K562 (cell line): ENCODE measurements at regions not wholly inside any gene's neighbourhood (a gene's known extent, or its start where the extent isn't known, plus 50 kb on each side); places are given as distances from the start of the nearest gene placed in this dataset.

Experiments used
- ATAC-seq: fragments of 200-7000 bp; cut with Tn5 transposase; 3 replicates; pipeline ENCODE4 v1.9.1; 2020; ENCODE audit warnings: moderate library complexity
- BruUV-seq: library from RNA; stranded (reverse); fragments of 400-500 nt; replicated peaks from 2 replicates; lab custom pipeline; 2021; lab: Mats Ljungman, UMichigan
- CTCF ChIA-PET: fragments of 300-600 bp; formaldehyde crosslinking; extraction: SDS; loops from one replicate; lab custom pipeline; 2021; ENCODE audit warnings: low intra/inter-chr PET ratio; lab: Yijun Ruan, JAX
- POLR2A ChIA-PET: fragments of 300-600, 350-650 bp; sonication (Branson Sonifier 250); formaldehyde crosslinking; extraction: SDS; loops from one replicate; lab custom pipeline; 2021; ENCODE audit warnings: antibody characterized with exemption, inconsistent platforms; lab: Yijun Ruan, JAX
- DNase-seq, 4 experiments: peaks; one replicate each; pipeline versions ENCODE4 v3.0.0 to v3.0.0-alpha.2; 2011 to 2018; ENCODE audit warnings: low spot score in 3 of 4, mixed read lengths in 3 of 4; ENCODE audit errors: extremely low read depth in 1 of 4
- FAIRE-seq: peaks from 2 replicates; lab custom pipeline; 2011; peaks lifted over from hg19 to GRCh38; lab: Jason Lieb, UNC
- H2AFZ ChIP-seq: 2 replicates; pipeline ENCODE4 v1.6.0; 2011; ENCODE audit warnings: low read depth, low read length, control low read depth, inconsistent platforms
- H3K27ac ChIP-seq: fragments of 200-600 bp; 3 replicates; pipeline ENCODE4 v1.8.0; 2011; ENCODE audit warnings: low read depth, mild to moderate bottlenecking, control low read depth, inconsistent platforms, low read length, moderate library complexity, mixed read lengths; ENCODE audit errors: extremely low read depth
- H3K27me3 ChIP-seq, 2 experiments: fragments of 300-600 bp in 1 of 2; 2 replicates in 1 of 2; 3 replicates in 1 of 2; pipeline versions ENCODE4 v1.6.0 to v1.8.0; 2011; ENCODE audit warnings: inconsistent platforms in 2 of 2, low read length in 2 of 2, mild to moderate bottlenecking in 1 of 2, mixed read lengths in 1 of 2, moderate library complexity in 1 of 2; ENCODE audit not compliant: control insufficient read depth in 2 of 2, insufficient read depth in 2 of 2
- H3K36me3 ChIP-seq: fragments of 300-600 bp; 3 replicates; pipeline ENCODE4 v1.8.0; 2011; ENCODE audit warnings: mild to moderate bottlenecking, low read length, inconsistent platforms; ENCODE audit not compliant: control insufficient read depth, insufficient read depth
- H3K4me1 ChIP-seq, 2 experiments: fragments of 200-600 bp in 1 of 2; replicated peaks in 1 of 2; 2 replicates in 1 of 2; 3 replicates in 1 of 2; pipeline versions ENCODE4 v1.5.1 to v1.8.0; 2011; ENCODE audit warnings: inconsistent platforms in 2 of 2, low read length in 2 of 2, mild to moderate bottlenecking in 1 of 2, mixed read lengths in 1 of 2, moderate library complexity in 1 of 2; ENCODE audit not compliant: control insufficient read depth in 2 of 2, insufficient read depth in 2 of 2
- H3K4me2 ChIP-seq: 2 replicates; pipeline ENCODE4 v1.6.1; 2011; ENCODE audit warnings: low read length, control low read depth, inconsistent platforms, mixed read lengths; ENCODE audit not compliant: insufficient read depth
- H3K4me3 ChIP-seq: fragments of 200-600 bp; sonication (generic), shearing (Covaris generic); 2 replicates; pipeline ENCODE4 v1.5.1; 2016; ENCODE audit warnings: control low read depth, inconsistent platforms
- H3K79me2 ChIP-seq: fragments of 200-600 bp; 3 replicates; pipeline ENCODE4 v1.8.0; 2011; ENCODE audit warnings: low read length, inconsistent platforms; ENCODE audit not compliant: control insufficient read depth, insufficient read depth
- H3K9ac ChIP-seq, 2 experiments: 2 replicates each; pipeline versions ENCODE4 v1.6.0 to v1.6.1; 2011; ENCODE audit warnings: low read depth in 2 of 2, low read length in 2 of 2, control low read depth in 1 of 2, inconsistent platforms in 1 of 2, mild to moderate bottlenecking in 1 of 2, mixed read lengths in 1 of 2; ENCODE audit not compliant: insufficient read depth in 1 of 2
- H3K9me1 ChIP-seq: one replicate; pipeline ENCODE4 v1.6.0; 2011; ENCODE audit warnings: inconsistent platforms, mild to moderate bottlenecking, low read length, moderate library complexity; ENCODE audit not compliant: control insufficient read depth, insufficient read depth
- H3K9me3 ChIP-seq: replicated peaks from 2 replicates; pipeline ENCODE4 v1.5.1; 2011; ENCODE audit warnings: low read depth, low read length, inconsistent platforms; ENCODE audit not compliant: control insufficient read depth, insufficient read depth
- H4K20me1 ChIP-seq: replicated peaks from 2 replicates; pipeline ENCODE4 v1.6.1; 2011; ENCODE audit warnings: low read length, inconsistent platforms, mixed read lengths; ENCODE audit not compliant: control insufficient read depth, insufficient read depth
- ARHGAP35 ChIP-seq: fragments of 450-650 bp; IDR thresholded peaks from 2 replicates; pipeline ENCODE4 v1.6.1; 2018; ENCODE audit not compliant: partially characterized antibody
- ATF2 ChIP-seq: sonication (generic); formaldehyde crosslinking; IDR thresholded peaks from 2 replicates; pipeline ENCODE4 v1.8.1; 2022; ENCODE audit warnings: missing genetic modification reagents
- BHLHE40 ChIP-seq: IDR thresholded peaks from 2 replicates; pipeline ENCODE4 v1.6.1; 2011; ENCODE audit warnings: low read length, improper control_type of control experiment
- BRF2 ChIP-seq: IDR thresholded peaks from 3 replicates; pipeline ENCODE4 v1.6.1; 2011; ENCODE audit warnings: borderline replicate concordance, mild to moderate bottlenecking; ENCODE audit not compliant: insufficient read length, insufficient read depth
- CBX1 ChIP-seq: sonication (generic); IDR thresholded peaks from 2 replicates; pipeline ENCODE4 v1.6.1; 2016; ENCODE audit warnings: antibody characterized with exemption, low read depth, mild to moderate bottlenecking
- CCNT2 ChIP-seq: IDR thresholded peaks from 2 replicates; pipeline ENCODE4 v1.6.1; 2011; ENCODE audit warnings: borderline replicate concordance, low read depth, mild to moderate bottlenecking, moderate library complexity, mixed read lengths, low read length; ENCODE audit not compliant: insufficient read length; ENCODE audit errors: extremely low read depth
- ELF1 ChIP-seq: fragments of 200-800 bp; sonication (Bioruptor generic); IDR thresholded peaks from 2 replicates; pipeline ENCODE4 v1.6.1; 2016; ENCODE audit warnings: missing genetic modification characterization, missing compliant biosample characterization
- HDAC2 ChIP-seq: fragments of 450-650 bp; IDR thresholded peaks from 2 replicates; pipeline ENCODE4 v1.6.1; 2016; ENCODE audit warnings: mild to moderate bottlenecking
- POU5F1 ChIP-seq: fragments of 150-350 bp; IDR thresholded peaks from 2 replicates; pipeline ENCODE4 v1.6.1; 2014; ENCODE audit warnings: borderline replicate concordance, low read length, low read depth, mild to moderate bottlenecking; ENCODE audit not compliant: partially characterized antibody
- TCF3 ChIP-seq: sonication (generic); formaldehyde crosslinking; IDR thresholded peaks from 2 replicates; pipeline ENCODE4 v1.4.0; 2020; ENCODE audit warnings: mild to moderate bottlenecking, missing genetic modification reagents
- TCF7L2 ChIP-seq: fragments of 150-350 bp; IDR thresholded peaks from 2 replicates; pipeline ENCODE4 v1.6.1; 2016; ENCODE audit warnings: low read depth, mild to moderate bottlenecking, low read length, moderate library complexity
- UBTF ChIP-seq, 2 experiments: IDR thresholded peaks; 2 replicates each; pipeline ENCODE4 v1.6.1; 2012; ENCODE audit warnings: improper control_type of control experiment in 2 of 2, low read depth in 2 of 2, low read length in 2 of 2, borderline replicate concordance in 1 of 2
- ZKSCAN1 ChIP-seq: fragments of 150-350 bp; IDR thresholded peaks from 2 replicates; pipeline ENCODE4 v1.6.1; 2016; ENCODE audit warnings: low read depth, low read length
- ZNF586 ChIP-seq: fragments of 450-650 bp; formaldehyde crosslinking; conservative IDR thresholded peaks from 2 replicates; pipeline ENCODE4 v1.4.0; 2020; ENCODE audit warnings: mild to moderate bottlenecking, moderate library complexity
- ZNF77 ChIP-seq: fragments of 250-450 bp; sonication (Bioruptor Pico); IDR thresholded peaks from 2 replicates; pipeline ENCODE4 v1.5.0; 2020
- in situ Hi-C: fragments of 300-500 bp; cut with MboI; formaldehyde crosslinking; loops from 4 replicates; pipeline ENCODE4 v1.15.0; 2018; ENCODE audit warnings: inconsistent platforms, mixed read lengths
- intact Hi-C: fragments of 100-400 bp; cut with micrococcal nuclease; formaldehyde crosslinking; loops from 2 replicates; pipeline ENCODE4 v1.14.2; 2022
- TF ChIP-seq, protein P1 (sequence below): fragments of 250-450 bp; sonication (Bioruptor Pico); IDR thresholded peaks from 2 replicates; pipeline ENCODE4 v1.5.0; 2022; ENCODE audit warnings: mild to moderate bottlenecking

- TF ChIP-seq, protein P1, sequence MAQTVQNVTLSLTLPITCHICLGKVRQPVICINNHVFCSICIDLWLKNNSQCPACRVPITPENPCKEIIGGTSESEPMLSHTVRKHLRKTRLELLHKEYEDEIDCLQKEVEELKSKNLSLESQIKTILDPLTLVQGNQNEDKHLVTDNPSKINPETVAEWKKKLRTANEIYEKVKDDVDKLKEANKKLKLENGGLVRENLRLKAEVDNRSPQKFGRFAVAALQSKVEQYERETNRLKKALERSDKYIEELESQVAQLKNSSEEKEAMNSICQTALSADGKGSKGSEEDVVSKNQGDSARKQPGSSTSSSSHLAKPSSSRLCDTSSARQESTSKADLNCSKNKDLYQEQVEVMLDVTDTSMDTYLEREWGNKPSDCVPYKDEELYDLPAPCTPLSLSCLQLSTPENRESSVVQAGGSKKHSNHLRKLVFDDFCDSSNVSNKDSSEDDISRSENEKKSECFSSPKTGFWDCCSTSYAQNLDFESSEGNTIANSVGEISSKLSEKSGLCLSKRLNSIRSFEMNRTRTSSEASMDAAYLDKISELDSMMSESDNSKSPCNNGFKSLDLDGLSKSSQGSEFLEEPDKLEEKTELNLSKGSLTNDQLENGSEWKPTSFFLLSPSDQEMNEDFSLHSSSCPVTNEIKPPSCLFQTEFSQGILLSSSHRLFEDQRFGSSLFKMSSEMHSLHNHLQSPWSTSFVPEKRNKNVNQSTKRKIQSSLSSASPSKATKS (CRISPR knock-in tag), result no peak
- no peak for TF ChIP-seq TCF7L2
Observed at GRCh38 chr10:111204838-111205237, 128.0 kb downstream of the ADRA2A start (continued).

- H4K20me1 ChIP-seq, result no peaks in the 10 kb centered on the region
- no peak overlapping the region for H3K4me2 ChIP-seq
- H3K9ac ChIP-seq, result no peak overlapping the region
- H2AFZ ChIP-seq, result no peak overlapping the region
- no peaks in the 10 kb centered on the region for H3K36me3 ChIP-seq
- in situ Hi-C loops, result no loop called here
- H3K27ac ChIP-seq, result no peak overlapping the region
- BruUV-seq, result no TSS peak
- FAIRE-seq (no peak), DNase-seq (no peak), ATAC-seq (no peak)
- CTCF ChIA-PET, result no interaction called here
- H3K4me3 ChIP-seq, result no peak overlapping the region
- H3K4me1 ChIP-seq, result no peaks in the 10 kb centered on the region
- H3K9me1 ChIP-seq, result no peaks in the 10 kb centered on the region
- no peaks in the 10 kb centered on the region for H3K79me2 ChIP-seq
- intact Hi-C loops, result no loop called here
- H3K27me3 ChIP-seq, result no peaks in the 10 kb centered on the region
- POLR2A ChIA-PET, result interaction anchor here (0.6 kb wide), 1 partner anchor 1051 kb away, joined by 3 read pairs; no protein-coding TSS in a partner anchor
- H3K9me3 ChIP-seq, result no peaks in the 10 kb centered on the region
- no peak for TF ChIP-seq ATF2 (CRISPR knock-in tag)
- no peak for TF ChIP-seq CCNT2
- no peak for TF ChIP-seq UBTF (IDR thresholded peaks at IDR 0.05; ENCODE audit: borderline replicate concordance in 1 of 2, low read depth in 2 of 2, low read length in 2 of 2)
- no peak for TF ChIP-seq TCF3 (CRISPR knock-in tag)
- TF ChIP-seq ZNF586 (CRISPR knock-in tag), result no peak
- no peak for TF ChIP-seq ARHGAP35
- TF ChIP-seq ZNF77, result no peak
- no peak for TF ChIP-seq POU5F1
- TF ChIP-seq HDAC2, result no peak
- no peak for TF ChIP-seq BHLHE40
- TF ChIP-seq ZKSCAN1, result no peak
- no peak for TF ChIP-seq ELF1 (tag)
- TF ChIP-seq BRF2, result no peak
- no peak for TF ChIP-seq CBX1
Observed at GRCh38 chr10:111206521-111206920, 129.7 kb downstream of the ADRA2A start.
